ENCODE measurements at regions not wholly inside any gene's neighbourhood (a gene's known extent, or its start where the extent isn't known, plus 50 kb on each side); places are given as distances from the start of the nearest gene placed in this dataset.

DNA sequence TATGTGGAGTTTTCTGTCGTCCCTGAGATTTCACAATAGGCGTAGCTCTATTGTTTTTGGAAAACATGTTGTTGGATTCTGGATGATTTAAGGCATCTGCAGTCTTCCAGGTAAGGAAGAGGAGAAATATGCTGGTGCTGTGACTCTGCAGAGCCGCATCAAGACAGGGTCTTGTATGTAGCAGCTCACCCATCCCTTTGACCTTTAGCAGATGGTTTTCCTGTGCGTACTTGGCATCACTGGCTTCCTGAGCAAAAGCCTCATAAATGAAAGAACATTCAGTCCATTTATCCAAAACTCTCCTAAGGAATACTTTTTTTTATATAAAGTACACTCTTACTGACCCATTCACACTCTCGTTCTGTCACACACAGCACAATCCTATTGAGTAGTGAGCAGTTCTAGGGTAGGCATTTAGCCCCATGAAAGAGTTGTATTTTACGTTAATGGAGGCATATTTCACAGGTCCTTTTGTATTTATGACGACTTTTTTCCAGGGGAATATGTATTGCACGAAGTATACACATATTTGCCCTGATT, 443.9 kb downstream of the STK39 start:
- intact Hi-C loops (cut with DNase I; ENCODE audit: low total_unique reads): no loop called here
- TF ChIP-seq CTCF (IDR thresholded peaks at IDR 0.05): no peak
- H3K4me3 ChIP-seq (ENCODE audit: low read depth, poor library complexity, severe bottlenecking): no peak overlapping the region
- WGBS, 2 donors: 71 to 75% methylated on average over 8 of the region's 8 CpGs
- no peak for DNase-seq (ENCODE audit: low spot score in 2 of 2)

- no peak for DNase-seq (ENCODE audit: low spot score in 2 of 2)
- 64 to 71% methylated on average over 3 of the region's 3 CpGs for WGBS, 2 donors
- no peak for TF ChIP-seq CTCF (IDR thresholded peaks at IDR 0.05)
- TF ChIP-seq POLR2A (IDR thresholded peaks at IDR 0.05): no peak
- intact Hi-C loops (cut with DNase I; ENCODE audit: low total_unique reads): no loop called here
- H3K4me3 ChIP-seq (ENCODE audit: low read depth, poor library complexity, severe bottlenecking): no peak overlapping the region
Observed at GRCh38 chr2:167794554-167795255, 452.7 kb downstream of the STK39 start.

DNA sequence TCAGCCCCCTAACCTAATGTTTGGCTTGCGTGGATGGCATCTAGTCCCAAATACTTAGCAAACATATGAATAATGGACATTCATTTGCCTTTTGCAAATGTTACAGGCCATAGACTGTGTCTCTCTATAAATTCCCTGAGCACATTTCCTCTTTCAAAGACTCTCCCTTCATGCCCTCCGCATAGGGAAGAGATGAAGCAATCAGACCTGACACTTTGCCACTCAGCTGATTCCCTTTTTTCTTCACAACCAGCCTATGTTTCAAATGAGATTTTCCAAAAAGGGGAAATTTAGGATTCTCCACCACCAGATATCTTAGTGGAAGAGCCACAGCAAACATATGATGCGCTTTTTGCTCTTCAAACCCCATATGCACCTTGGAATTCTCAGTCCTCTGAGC, 453.7 kb downstream of the STK39 start:
- no peak for TF ChIP-seq CTCF (IDR thresholded peaks at IDR 0.05)
- no peak for TF ChIP-seq POLR2A (IDR thresholded peaks at IDR 0.05)
- DNase-seq (ENCODE audit: low spot score in 2 of 2): no peak
- intact Hi-C loops (cut with DNase I; ENCODE audit: low total_unique reads): no loop called here
- 81 to 85% methylated on average over 3 of the region's 3 CpGs for WGBS, 2 donors
- no peak overlapping the region for H3K4me3 ChIP-seq (ENCODE audit: low read depth, poor library complexity, severe bottlenecking)

GRCh38 chr2:167792126-167792525, 455.3 kb downstream of the STK39 start:
- TF ChIP-seq POLR2A (IDR thresholded peaks at IDR 0.05) (no peak), CTCF (IDR thresholded peaks at IDR 0.05) (no peak)
- intact Hi-C loops (cut with DNase I; ENCODE audit: low total_unique reads): no loop called here
- 89 to 98% methylated on average over 1 of the region's 1 CpG for WGBS, 2 donors
- H3K4me3 ChIP-seq (ENCODE audit: low read depth, poor library complexity, severe bottlenecking): no peak overlapping the region
- DNase-seq (ENCODE audit: low spot score in 2 of 2): no peak

DNA sequence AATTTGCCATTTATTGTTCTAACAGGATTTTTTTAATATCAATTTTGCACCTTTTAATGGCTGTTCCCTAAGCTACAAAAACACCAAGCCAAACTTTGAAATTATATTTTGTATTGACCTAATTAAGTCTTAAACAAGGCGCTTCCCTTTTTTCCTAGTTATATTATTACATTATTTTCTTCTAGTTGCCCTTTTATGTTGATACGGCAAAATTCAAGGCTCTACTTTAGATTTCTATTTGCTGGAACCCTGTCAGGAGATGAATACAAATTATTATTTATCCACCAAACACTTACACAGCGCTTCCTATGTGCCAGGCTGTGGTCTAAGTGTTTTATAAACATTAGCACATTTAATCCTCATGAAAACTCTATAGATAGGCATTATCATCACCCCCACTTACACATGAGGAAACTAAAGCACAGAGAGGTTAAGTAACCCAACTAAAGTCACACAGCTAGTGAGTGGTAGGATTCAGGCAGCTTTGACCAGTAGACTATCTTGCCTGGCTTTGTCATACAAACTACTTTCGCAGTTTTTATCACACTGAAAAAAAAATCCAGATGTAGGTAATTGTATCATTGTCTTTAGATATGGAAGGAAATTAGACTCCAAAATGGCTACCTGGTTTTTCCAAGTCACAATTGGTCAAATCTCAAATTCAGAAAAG, 456.5 kb downstream of the STK39 start:
- intact Hi-C loops (cut with DNase I; ENCODE audit: low total_unique reads): no loop called here
- H3K4me3 ChIP-seq (ENCODE audit: low read depth, poor library complexity, severe bottlenecking): no peak overlapping the region
- no peak for DNase-seq (ENCODE audit: low spot score in 2 of 2)
- TF ChIP-seq CTCF (IDR thresholded peaks at IDR 0.05) (no peak), POLR2A (IDR thresholded peaks at IDR 0.05) (no peak)
- WGBS, 2 donors: 93 to 94% methylated on average over 4 of the region's 4 CpGs

All from lower leg skin (tissue), 4 donors.